ENCODE measurements at regions not wholly inside any gene's neighbourhood (a gene's known extent, or its start where the extent isn't known, plus 50 kb on each side); places are given as distances from the start of the nearest gene placed in this dataset.

DNA sequence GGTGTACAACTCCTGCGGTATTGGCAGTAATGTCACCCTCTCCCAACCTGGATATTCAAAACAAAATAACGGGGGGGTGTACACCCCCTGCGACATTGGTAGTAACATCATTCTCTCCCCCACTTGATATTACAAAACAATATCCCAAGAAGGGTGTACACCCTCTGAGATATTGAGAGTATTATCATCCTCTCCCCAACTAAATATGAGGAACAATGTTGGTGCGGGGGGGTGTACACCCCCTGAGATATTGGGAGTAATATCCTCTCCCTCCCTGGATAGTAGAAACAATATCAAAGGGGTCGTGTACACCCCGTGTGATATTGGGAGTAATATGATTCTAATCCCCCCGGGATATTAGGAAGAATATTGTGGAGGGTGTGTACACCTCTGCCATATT lies 71.4 kb upstream of the ADGRA3 start:
- H3K4me2 ChIP-seq (ENCODE audit: insufficient read depth, low read length): no peak overlapping the region
- no peaks in the 10 kb centered on the region for H3K27me3 ChIP-seq (ENCODE audit: insufficient read depth, low read length)
- no peak overlapping the region for H3K27ac ChIP-seq (ENCODE audit: low read depth, low read length)
- no peaks in the 10 kb centered on the region for H3K4me1 ChIP-seq (ENCODE audit: insufficient read depth, low read length)
- H3K9me3 ChIP-seq (ENCODE audit: low read depth, low read length): no peaks in the 10 kb centered on the region
- H2AFZ ChIP-seq (ENCODE audit: low read length): no peak overlapping the region
- H3K4me3 ChIP-seq (ENCODE audit: insufficient read depth, low read length): no peak overlapping the region
- no peak for DNase-seq (ENCODE audit: insufficient read length, low spot score, missing footprints)
- no peaks in the 10 kb centered on the region for H3K79me2 ChIP-seq (ENCODE audit: insufficient read depth, low read length)
- no peaks in the 10 kb centered on the region for H3K36me3 ChIP-seq (ENCODE audit: insufficient read depth, low read length)
- H4K20me1 ChIP-seq (ENCODE audit: insufficient read depth, low read length): no peaks in the 10 kb centered on the region
- TF ChIP-seq CTCF (IDR thresholded peaks at IDR 0.05; ENCODE audit: extremely low read depth, low read depth, low read length): no peak

DNA sequence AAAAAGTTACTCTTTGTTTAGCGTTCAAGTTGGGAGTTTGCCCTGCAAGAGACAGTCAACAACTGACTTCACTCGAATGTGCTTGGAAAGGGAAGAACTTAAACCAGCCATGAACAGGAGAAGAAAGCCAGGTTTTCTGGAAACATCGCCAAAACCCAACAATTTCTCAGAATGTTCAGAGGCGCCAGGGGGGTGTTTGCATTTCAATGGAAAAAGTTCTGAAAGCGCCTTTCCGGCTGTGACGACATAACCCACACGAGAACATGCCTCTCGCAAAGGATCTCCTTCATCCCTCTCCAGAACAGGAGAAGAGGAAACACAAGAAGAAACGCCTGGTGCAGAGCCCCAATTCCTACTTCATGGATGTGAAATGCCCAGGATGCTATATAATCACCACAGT lies 78.1 kb upstream of the ADGRA3 start:
- H3K4me3 ChIP-seq (ENCODE audit: insufficient read depth, low read length): no peak overlapping the region
- no peak overlapping the region for H2AFZ ChIP-seq (ENCODE audit: low read length)
- H3K36me3 ChIP-seq (ENCODE audit: insufficient read depth, low read length): no peaks in the 10 kb centered on the region
- H4K20me1 ChIP-seq (ENCODE audit: insufficient read depth, low read length): no peaks in the 10 kb centered on the region
- H3K4me2 ChIP-seq (ENCODE audit: insufficient read depth, low read length): no peak overlapping the region
- no peaks in the 10 kb centered on the region for H3K4me1 ChIP-seq (ENCODE audit: insufficient read depth, low read length)
- no peaks in the 10 kb centered on the region for H3K9me3 ChIP-seq (ENCODE audit: low read depth, low read length)
- H3K79me2 ChIP-seq (ENCODE audit: insufficient read depth, low read length): no peaks in the 10 kb centered on the region
- H3K27me3 ChIP-seq (ENCODE audit: insufficient read depth, low read length): no peaks in the 10 kb centered on the region
- no peak overlapping the region for H3K27ac ChIP-seq (ENCODE audit: low read depth, low read length)
- DNase-seq (ENCODE audit: insufficient read length, low spot score, missing footprints): no peak
- no peak for TF ChIP-seq CTCF (IDR thresholded peaks at IDR 0.05; ENCODE audit: extremely low read depth, low read depth, low read length)

DNA sequence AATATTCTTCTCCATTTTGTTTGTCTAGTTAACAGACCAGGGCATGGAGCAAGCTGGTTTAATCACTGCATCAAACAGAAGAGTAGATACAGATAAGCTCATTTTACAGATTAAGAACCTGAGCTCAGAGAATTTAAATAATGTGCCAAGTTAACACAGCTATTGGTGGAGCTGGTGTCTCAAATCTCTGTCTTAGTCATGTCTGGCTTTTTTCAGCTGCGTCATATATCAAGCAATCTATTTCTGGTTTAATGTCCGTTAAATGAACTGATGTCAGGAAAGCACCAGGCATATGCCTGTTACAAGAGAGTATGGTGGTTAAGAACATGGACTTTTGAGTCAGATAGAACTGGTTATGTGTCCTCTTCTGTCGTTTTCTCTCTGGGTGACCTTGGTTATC lies 79.8 kb upstream of the ADGRA3 start:
- Histone ChIP-seq H3K9me3 (ENCODE audit: low read depth, low read length) (no peaks in the 10 kb centered on the region), H3K4me1 (ENCODE audit: insufficient read depth, low read length) (no peaks in the 10 kb centered on the region), H3K79me2 (ENCODE audit: insufficient read depth, low read length) (no peaks in the 10 kb centered on the region), H4K20me1 (ENCODE audit: insufficient read depth, low read length) (no peaks in the 10 kb centered on the region), H3K27ac (ENCODE audit: low read depth, low read length) (no peak overlapping the region), H3K36me3 (ENCODE audit: insufficient read depth, low read length) (no peaks in the 10 kb centered on the region), H3K4me3 (ENCODE audit: insufficient read depth, low read length) (no peak overlapping the region), H3K4me2 (ENCODE audit: insufficient read depth, low read length) (no peak overlapping the region), H2AFZ (ENCODE audit: low read length) (no peak overlapping the region), H3K27me3 (ENCODE audit: insufficient read depth, low read length) (no peaks in the 10 kb centered on the region)
- DNase-seq (ENCODE audit: insufficient read length, low spot score, missing footprints): no peak
- TF ChIP-seq CTCF (IDR thresholded peaks at IDR 0.05; ENCODE audit: extremely low read depth, low read depth, low read length): no peak

- no peak for DNase-seq (ENCODE audit: insufficient read length, low spot score, missing footprints)
- Histone ChIP-seq H3K79me2 (ENCODE audit: insufficient read depth, low read length) (no peaks in the 10 kb centered on the region), H3K4me1 (ENCODE audit: insufficient read depth, low read length) (no peaks in the 10 kb centered on the region), H3K36me3 (ENCODE audit: insufficient read depth, low read length) (no peaks in the 10 kb centered on the region), H2AFZ (ENCODE audit: low read length) (no peak overlapping the region), H3K27me3 (ENCODE audit: insufficient read depth, low read length) (no peaks in the 10 kb centered on the region), H3K9me3 (ENCODE audit: low read depth, low read length) (no peaks in the 10 kb centered on the region), H3K4me3 (ENCODE audit: insufficient read depth, low read length) (no peak overlapping the region), H3K27ac (ENCODE audit: low read depth, low read length) (no peak overlapping the region), H4K20me1 (ENCODE audit: insufficient read depth, low read length) (no peaks in the 10 kb centered on the region), H3K4me2 (ENCODE audit: insufficient read depth, low read length) (no peak overlapping the region)
- TF ChIP-seq CTCF (IDR thresholded peaks at IDR 0.05; ENCODE audit: extremely low read depth, low read depth, low read length): no peak
Measured at GRCh38 chr4:22596409-22596808, 80.5 kb upstream of the ADGRA3 start.

All from osteoblast (primary cell).